Activated CD8-positive, alpha-beta T cell treated with anti-CD3 and anti-CD28 coated beads for 36 hours (primary cell): ENCODE measurements at regions not wholly inside any gene's neighbourhood (a gene's known extent, or its start where the extent isn't known, plus 50 kb on each side); places are given as distances from the start of the nearest gene placed in this dataset.

Experiments
- ATAC-seq: fragments of 200-7000 bp; cut with Tn5 transposase; one replicate; pipeline ENCODE4 v1.10.0; 2021; ENCODE audit warnings: mild to moderate bottlenecking, moderate library complexity
- CTCF ChIA-PET: fragments of 350-600 bp; sonication (Branson Sonifier 250); formaldehyde crosslinking; loops from one replicate; lab custom pipeline; 2021; ENCODE audit warnings: antibody characterized with exemption; lab: Charles Lee
- POLR2A ChIA-PET: fragments of 350-600 bp; sonication (Branson Sonifier 250); formaldehyde crosslinking; loops from one replicate; lab custom pipeline; 2021; ENCODE audit warnings: antibody characterized with exemption; lab: Charles Lee
- DNase-seq: peaks from one replicate; pipeline ENCODE4 v3.0.0-alpha.2; 2020
- H3K27ac Mint-ChIP-seq: one replicate; pipeline ENCODE4 v1.8.0; 2021; ENCODE audit warnings: mild to moderate bottlenecking, mixed read lengths
- H3K27me3 Mint-ChIP-seq: one replicate; pipeline ENCODE4 v1.8.0; 2021; ENCODE audit warnings: mixed read lengths
- H3K36me3 Mint-ChIP-seq: one replicate; pipeline ENCODE4 v1.8.0; 2021; ENCODE audit warnings: low read depth, mixed read lengths
- H3K4me1 Mint-ChIP-seq: one replicate; pipeline ENCODE4 v1.8.0; 2021; ENCODE audit warnings: low read depth, mixed read lengths
- H3K4me3 Mint-ChIP-seq: one replicate; pipeline ENCODE4 v1.8.0; 2021; ENCODE audit warnings: mild to moderate bottlenecking, moderate library complexity, mixed read lengths
- H3K9me3 Mint-ChIP-seq: one replicate; pipeline ENCODE4 v1.8.0; 2021; ENCODE audit warnings: mixed read lengths
- CTCF ChIP-seq: fragments of 200-600 bp; IDR thresholded peaks from one replicate; pipeline ENCODE4 v1.8.0; 2022; ENCODE audit warnings: antibody characterized with exemption, mild to moderate bottlenecking
- intact Hi-C: fragments of 100-400 bp; cut with micrococcal nuclease; formaldehyde crosslinking; loops from one replicate; pipeline ENCODE4 v1.10.0; 2022

DNA sequence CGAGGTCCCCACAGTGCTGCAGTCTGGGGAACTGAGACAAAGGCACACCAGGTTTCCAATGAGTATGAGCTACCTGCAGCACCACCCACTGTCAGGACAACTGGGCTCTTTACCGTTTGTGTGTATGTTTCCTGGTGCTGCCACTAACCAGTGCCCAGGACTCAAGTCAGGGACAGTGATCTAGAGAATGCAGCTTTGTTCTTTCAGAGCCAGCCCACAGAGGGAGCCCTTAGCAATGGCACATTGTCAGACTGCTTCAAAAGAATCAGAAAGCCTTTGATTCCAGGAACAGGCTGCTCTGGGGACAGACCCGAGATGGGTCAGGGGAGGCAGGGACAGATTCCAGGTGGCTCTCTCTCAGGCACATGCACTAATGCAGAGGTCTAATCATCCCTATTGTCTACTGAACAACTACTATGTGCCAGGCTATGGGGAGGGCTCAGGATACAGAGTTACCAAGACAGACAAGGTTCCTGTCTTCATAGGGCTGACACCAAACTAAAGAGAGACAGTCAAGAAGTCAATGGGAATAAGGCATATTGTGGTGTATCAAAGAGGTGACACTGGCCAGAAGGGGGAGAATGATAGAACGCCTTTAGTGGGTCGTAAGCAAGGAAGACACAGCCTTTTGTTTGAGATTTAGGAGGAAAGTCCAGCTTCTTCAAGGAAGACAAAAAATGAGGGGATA is 103.7 kb downstream of the VPREB1 start:
- intact Hi-C loops: no loop called here
- Mint-ChIP-seq H3K27ac (no peak overlapping the region), H3K36me3 (no peaks in the 10 kb centered on the region), H3K27me3 (peaks cover 10% of the 10 kb centered on the region), H3K9me3 (no peaks in the 10 kb centered on the region), H3K4me1 (no peaks in the 10 kb centered on the region), H3K4me3 (no peak overlapping the region)
- ChIA-PET POLR2A (interaction anchor here (0.9 kb wide), 1 partner anchor 48 kb away, joined by 3 read pairs; no protein-coding TSS in a partner anchor), CTCF (interaction anchor here (0.8 to 1.3 kb wide), 4 partner anchors 8 to 75 kb away, joined by 3 read pairs; no protein-coding TSS in a partner anchor)
- DNase-seq (no peak), ATAC-seq (peak; percentile 37)
- TF ChIP-seq CTCF: no peak

DNA sequence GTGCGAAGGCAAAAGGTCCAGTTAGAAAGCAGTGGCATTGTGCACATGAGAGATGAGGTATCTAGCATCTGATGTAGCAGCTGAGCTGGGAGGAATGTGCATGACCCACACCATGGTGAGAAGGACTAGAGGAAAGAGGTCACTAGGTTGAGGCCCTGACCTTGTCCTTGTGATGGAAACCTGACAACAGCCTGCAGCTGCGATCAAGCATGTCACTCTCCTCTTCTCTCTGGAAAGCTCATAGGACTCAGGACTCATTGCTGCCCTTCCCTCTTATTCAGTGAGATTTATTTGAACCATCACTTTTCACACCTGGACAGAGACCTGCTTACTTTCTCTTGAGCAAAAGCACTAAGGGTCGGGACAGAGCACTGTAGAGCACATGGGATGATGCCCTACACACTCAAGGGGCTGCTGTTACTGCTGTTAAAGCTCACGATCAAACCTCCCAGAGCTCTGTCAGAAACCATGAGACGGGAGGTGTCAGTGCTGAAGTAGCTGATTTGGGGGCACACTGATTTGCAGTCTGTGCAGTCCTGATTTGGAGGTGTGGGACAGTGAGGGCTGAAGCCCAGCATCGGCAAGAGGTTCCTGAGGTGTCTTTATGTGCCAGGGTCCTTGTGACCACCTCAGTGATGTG is 104.3 kb downstream of the VPREB1 start:
- no peak for DNase-seq
- intact Hi-C loops: no loop called here
- no peak for TF ChIP-seq CTCF
- ChIA-PET POLR2A (interaction anchor here (0.9 kb wide), 1 partner anchor 47 kb away, joined by 3 read pairs; no protein-coding TSS in a partner anchor), CTCF (interaction anchor here (0.8 to 1.3 kb wide), 5 partner anchors 8 to 74 kb away, joined by 3 to 4 read pairs (median 3); no protein-coding TSS in a partner anchor)
- Mint-ChIP-seq H3K36me3 (no peaks in the 10 kb centered on the region), H3K4me3 (no peak overlapping the region), H3K27me3 (peaks cover 10% of the 10 kb centered on the region), H3K4me1 (no peaks in the 10 kb centered on the region), H3K9me3 (no peaks in the 10 kb centered on the region), H3K27ac (no peak overlapping the region)
- no peak for ATAC-seq

- DNase-seq: no peak
- intact Hi-C loops: no loop called here
- ATAC-seq: no peak
- Mint-ChIP-seq H3K36me3 (no peaks in the 10 kb centered on the region), H3K9me3 (no peaks in the 10 kb centered on the region), H3K27me3 (peaks cover 10% of the 10 kb centered on the region), H3K27ac (no peak overlapping the region), H3K4me3 (no peak overlapping the region), H3K4me1 (no peaks in the 10 kb centered on the region)
- no peak for TF ChIP-seq CTCF
- ChIA-PET CTCF (interaction anchor here (1.0 to 1.3 kb wide), 3 partner anchors 30 to 57 kb away, joined by 3 to 4 read pairs (median 3); no protein-coding TSS in a partner anchor), POLR2A (no interaction called here)
These were observed 104.9 kb downstream of the VPREB1 start for GRCh38 chr22:22349455-22349836.

DNA sequence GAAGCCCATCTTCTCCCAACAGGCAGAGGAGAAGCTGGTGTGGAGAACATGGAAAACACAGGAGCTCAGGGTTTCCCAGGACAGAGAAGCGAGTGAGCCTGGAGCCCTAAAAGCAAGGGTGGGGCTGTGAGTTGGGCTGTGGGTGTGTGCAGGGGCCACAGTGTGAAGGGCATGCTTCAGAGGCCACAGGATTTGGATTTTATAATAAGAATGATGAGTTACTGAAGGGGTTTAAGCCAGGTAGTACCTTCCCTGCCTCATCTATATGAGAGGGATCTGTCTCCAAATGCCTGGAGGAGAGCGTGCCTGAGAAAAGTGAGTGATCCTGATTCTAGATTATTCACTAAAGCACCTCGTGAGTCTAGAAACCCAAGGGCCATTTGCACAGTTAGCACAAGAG is 106.8 kb downstream of the VPREB1 start:
- H3K9me3 Mint-ChIP-seq: no peaks in the 10 kb centered on the region
- no peaks in the 10 kb centered on the region for H3K4me1 Mint-ChIP-seq
- ChIA-PET POLR2A (interaction anchor here (1.1 kb wide), 1 partner anchor 11 kb away, joined by 3 read pairs; no protein-coding TSS in a partner anchor), CTCF (interaction anchor here (1.1 kb wide), 1 partner anchor 8 kb away, joined by 3 read pairs; no protein-coding TSS in a partner anchor)
- H3K27me3 Mint-ChIP-seq: peaks cover 18% of the 10 kb centered on the region
- H3K4me3 Mint-ChIP-seq: no peak overlapping the region
- intact Hi-C loops: no loop called here
- no peaks in the 10 kb centered on the region for H3K36me3 Mint-ChIP-seq
- DNase-seq (no peak), ATAC-seq (no peak)
- TF ChIP-seq CTCF: no peak
- no peak overlapping the region for H3K27ac Mint-ChIP-seq
